H1 (cell line): ENCODE measurements at regions not wholly inside any gene's neighbourhood (a gene's known extent, or its start where the extent isn't known, plus 50 kb on each side); places are given as distances from the start of the nearest gene placed in this dataset.

Experiments
- RFX5 ChIP-seq: IDR thresholded peaks from 2 replicates; pipeline ENCODE4 v1.6.1; 2011; ENCODE audit warnings: low read depth, low read length, improper control_type of control experiment, borderline replicate concordance
- YY1 ChIP-seq: IDR thresholded peaks from 2 replicates; pipeline ENCODE4 v1.6.1; 2011; ENCODE audit warnings: low read depth, mild to moderate bottlenecking, low read length

GRCh38 chr5:20109326-20109725 is 121.3 kb upstream of the CDH18 start:
- TF ChIP-seq YY1 (no peak), RFX5 (no peak)
